CD4-positive, alpha-beta T cell (primary cell): ENCODE measurements at regions not wholly inside any gene's neighbourhood (a gene's known extent, or its start where the extent isn't known, plus 50 kb on each side); places are given as distances from the start of the nearest gene placed in this dataset.

Experiments
- ATAC-seq: fragments of 200-7000 bp; cut with Tn5 transposase; one replicate; pipeline ENCODE4 v1.10.0; 2022; ENCODE audit warnings: mild to moderate bottlenecking; ENCODE audit not compliant: poor library complexity
- CTCF ChIA-PET: fragments of 350-600 bp; sonication (Branson Sonifier 250); formaldehyde crosslinking; loops from one replicate; lab custom pipeline; 2021; ENCODE audit warnings: antibody characterized with exemption, inconsistent platforms; lab: Charles Lee
- POLR2A ChIA-PET: fragments of 350-600 bp; sonication (Branson Sonifier 250); formaldehyde crosslinking; loops from one replicate; lab custom pipeline; 2021; ENCODE audit warnings: antibody characterized with exemption, inconsistent platforms; lab: Charles Lee
- DNase-seq, 14 experiments: peaks; one replicate each; pipeline ENCODE4 v3.0.0-alpha.2; 2013 to 2020; ENCODE audit warnings: mixed read lengths in 2 of 14
- H3K27ac ChIP-seq, 2 donors: one replicate each; pipeline versions ENCODE4 v1.5.1 to v1.7.0; 2013; ENCODE audit warnings: low read length in 2 of 2, low read depth in 1 of 2, mild to moderate bottlenecking in 1 of 2
- H3K27me3 ChIP-seq, 2 experiments: 1 replicate in 1 of 2; 2 replicates in 1 of 2; pipeline versions ENCODE4 v1.6.1 to v1.7.0; 2013; ENCODE audit warnings: low read length in 2 of 2, control low read depth in 1 of 2, mild to moderate bottlenecking in 1 of 2, moderate library complexity in 1 of 2; ENCODE audit not compliant: insufficient read depth in 2 of 2, control insufficient read depth in 1 of 2
- H3K36me3 ChIP-seq: one replicate; pipeline ENCODE4 v1.6.1; 2013; ENCODE audit warnings: low read length, control low read depth; ENCODE audit not compliant: insufficient read depth
- H3K4me1 ChIP-seq: one replicate; pipeline ENCODE4 v1.6.1; 2013; ENCODE audit warnings: low read length, control low read depth; ENCODE audit not compliant: insufficient read depth
- H3K4me3 ChIP-seq: one replicate; pipeline ENCODE4 v1.5.1; 2013; ENCODE audit warnings: mild to moderate bottlenecking, low read length, moderate library complexity
- H3K9me3 ChIP-seq, 2 experiments: 1 replicate in 1 of 2; 2 replicates in 1 of 2; pipeline versions ENCODE4 v1.6.1 to v1.7.0; 2013; ENCODE audit warnings: low read length in 2 of 2, mild to moderate bottlenecking in 2 of 2, control low read depth in 1 of 2, moderate library complexity in 1 of 2; ENCODE audit not compliant: control insufficient read depth in 1 of 2, insufficient read depth in 1 of 2
- H3K27ac Mint-ChIP-seq: one replicate; pipeline ENCODE4 v1.8.0; 2020; ENCODE audit warnings: mixed read lengths
- H3K27me3 Mint-ChIP-seq: one replicate; pipeline ENCODE4 v1.8.0; 2021; ENCODE audit warnings: mixed read lengths
- H3K36me3 Mint-ChIP-seq: one replicate; pipeline ENCODE4 v1.8.0; 2021; ENCODE audit warnings: low read depth, mixed read lengths
- H3K4me1 Mint-ChIP-seq: one replicate; pipeline ENCODE4 v1.8.0; 2021; ENCODE audit warnings: low read depth, mixed read lengths
- H3K4me3 Mint-ChIP-seq: one replicate; pipeline ENCODE4 v1.8.0; 2020; ENCODE audit warnings: mild to moderate bottlenecking, mixed read lengths
- H3K9me3 Mint-ChIP-seq: one replicate; pipeline ENCODE4 v1.8.0; 2020; ENCODE audit warnings: mixed read lengths
- CTCF ChIP-seq: fragments of 200-600 bp; IDR thresholded peaks from one replicate; pipeline ENCODE4 v1.8.0; 2022; ENCODE audit warnings: antibody characterized with exemption, mild to moderate bottlenecking
- intact Hi-C, 2 experiments: fragments of 100-400 bp; cut with DNase I in 1 of 2; cut with micrococcal nuclease in 1 of 2; formaldehyde crosslinking; loops; one replicate each; pipeline versions ENCODE4 v1.15.1 to v1.9.0; 2023 to 2025; cut with DNase I, micrococcal nuclease

- H3K27ac ChIP-seq: no peak overlapping the region
- peaks cover 0 to 3% of the 10 kb centered on the region in 2 experiments for H3K9me3 ChIP-seq
- H3K4me1 ChIP-seq: peaks cover 3% of the 10 kb centered on the region
- POLR2A ChIA-PET: no interaction called here
- intact Hi-C loops: no loop called here
- H3K36me3 ChIP-seq: no peaks in the 10 kb centered on the region
- no peak overlapping the region for H3K4me3 ChIP-seq
- Mint-ChIP-seq H3K4me3 (no peak overlapping the region), H3K27ac (no peak overlapping the region), H3K36me3 (no peaks in the 10 kb centered on the region), H3K9me3 (no peaks in the 10 kb centered on the region), H3K4me1 (peaks cover 19% of the 10 kb centered on the region), H3K27me3 (no peaks in the 10 kb centered on the region)
- CTCF ChIA-PET: no interaction called here
- H3K27me3 ChIP-seq: no peaks in the 10 kb centered on the region
- no peak for TF ChIP-seq CTCF
- no peak for ATAC-seq
- no peak for DNase-seq
Measured at GRCh38 chr11:129265125-129265788, 73.1 kb upstream of the ARHGAP32 start.

GRCh38 chr11:129264114-129264513 lies 72.0 kb upstream of the ARHGAP32 start:
- Histone ChIP-seq H3K4me1 (peaks cover 3% of the 10 kb centered on the region), H3K9me3 (peaks cover 0 to 3% of the 10 kb centered on the region in 2 experiments), H3K27me3 (no peaks in the 10 kb centered on the region), H3K27ac (no peak overlapping the region), H3K36me3 (no peaks in the 10 kb centered on the region), H3K4me3 (no peak overlapping the region)
- ChIA-PET CTCF (no interaction called here), POLR2A (no interaction called here)
- no peak overlapping the region for H3K4me3 Mint-ChIP-seq
- DNase-seq (no peak), ATAC-seq (no peak)
- intact Hi-C loops: no loop called here
- H3K4me1 Mint-ChIP-seq: peaks cover 15% of the 10 kb centered on the region
- H3K9me3 Mint-ChIP-seq: no peaks in the 10 kb centered on the region
- TF ChIP-seq CTCF: no peak
- H3K27me3 Mint-ChIP-seq: no peaks in the 10 kb centered on the region
- no peaks in the 10 kb centered on the region for H3K36me3 Mint-ChIP-seq
- no peak overlapping the region for H3K27ac Mint-ChIP-seq

GRCh38 chr11:129260750-129261149 lies 68.6 kb upstream of the ARHGAP32 start:
- ATAC-seq (no peak), DNase-seq (no peak)
- H3K4me1 Mint-ChIP-seq: peaks cover 5% of the 10 kb centered on the region
- no peak for TF ChIP-seq CTCF
- Histone ChIP-seq H3K27me3 (no peaks in the 10 kb centered on the region), H3K36me3 (no peaks in the 10 kb centered on the region), H3K4me1 (no peaks in the 10 kb centered on the region), H3K27ac (no peak overlapping the region), H3K4me3 (no peak overlapping the region), H3K9me3 (no peaks in the 10 kb centered on the region)
- H3K27ac Mint-ChIP-seq: no peak overlapping the region
- no peaks in the 10 kb centered on the region for H3K36me3 Mint-ChIP-seq
- POLR2A ChIA-PET: interaction anchor here (1.5 kb wide), 1 partner anchor 19 kb away, joined by 3 read pairs; no protein-coding TSS in a partner anchor
- H3K9me3 Mint-ChIP-seq: no peaks in the 10 kb centered on the region
- CTCF ChIA-PET: no interaction called here
- intact Hi-C loops: no loop called here
- H3K4me3 Mint-ChIP-seq: no peak overlapping the region
- no peaks in the 10 kb centered on the region for H3K27me3 Mint-ChIP-seq
